Kidney epithelial cell (primary cell): ENCODE measurements at regions not wholly inside any gene's neighbourhood (a gene's known extent, or its start where the extent isn't known, plus 50 kb on each side); places are given as distances from the start of the nearest gene placed in this dataset.

ENCODE experiments used
- DNase-seq: peaks from one replicate; pipeline ENCODE4 v3.0.0-alpha.2; 2010; ENCODE audit warnings: low read depth
- H3K27me3 ChIP-seq: 2 replicates; pipeline ENCODE4 v1.6.0; 2011; ENCODE audit warnings: low read length; ENCODE audit not compliant: control insufficient read depth, insufficient read depth
- H3K36me3 ChIP-seq: 2 replicates; pipeline ENCODE4 v1.5.1; 2011; ENCODE audit warnings: low read length; ENCODE audit not compliant: control insufficient read depth, insufficient read depth
- H3K4me3 ChIP-seq: 2 replicates; pipeline ENCODE4 v1.5.1; 2011; ENCODE audit warnings: low read depth, mild to moderate bottlenecking, control low read depth, low read length
- TF ChIP-seq, protein P1 (sequence below): IDR thresholded peaks from 2 replicates; pipeline ENCODE4 v1.5.1; 2011; ENCODE audit warnings: mild to moderate bottlenecking, moderate library complexity, low read length, control low read depth, inconsistent platforms; ENCODE audit not compliant: insufficient read depth, poor library complexity, severe bottlenecking

DNA sequence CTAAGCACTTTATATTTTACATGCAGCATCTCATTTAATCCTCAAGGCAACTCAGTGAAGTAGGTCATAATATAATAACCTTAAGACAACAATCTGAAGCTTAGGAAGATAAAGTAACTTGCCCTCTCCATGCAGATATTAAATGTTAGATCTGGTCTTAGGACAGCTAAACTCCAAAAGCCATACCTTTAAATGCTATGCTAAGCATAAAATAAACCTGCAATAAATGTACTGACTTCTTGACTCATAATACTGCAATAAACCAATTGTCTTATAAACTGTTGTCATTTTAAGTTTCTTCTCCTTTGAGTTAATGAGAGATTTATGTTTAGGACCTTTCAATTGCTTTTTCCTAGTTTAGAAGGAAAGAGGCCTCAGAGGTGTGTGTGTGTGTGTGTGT is 102.2 kb upstream of the MIER3 start:
- no peak overlapping the region for H3K4me3 ChIP-seq
- TF ChIP-seq, protein P1, sequence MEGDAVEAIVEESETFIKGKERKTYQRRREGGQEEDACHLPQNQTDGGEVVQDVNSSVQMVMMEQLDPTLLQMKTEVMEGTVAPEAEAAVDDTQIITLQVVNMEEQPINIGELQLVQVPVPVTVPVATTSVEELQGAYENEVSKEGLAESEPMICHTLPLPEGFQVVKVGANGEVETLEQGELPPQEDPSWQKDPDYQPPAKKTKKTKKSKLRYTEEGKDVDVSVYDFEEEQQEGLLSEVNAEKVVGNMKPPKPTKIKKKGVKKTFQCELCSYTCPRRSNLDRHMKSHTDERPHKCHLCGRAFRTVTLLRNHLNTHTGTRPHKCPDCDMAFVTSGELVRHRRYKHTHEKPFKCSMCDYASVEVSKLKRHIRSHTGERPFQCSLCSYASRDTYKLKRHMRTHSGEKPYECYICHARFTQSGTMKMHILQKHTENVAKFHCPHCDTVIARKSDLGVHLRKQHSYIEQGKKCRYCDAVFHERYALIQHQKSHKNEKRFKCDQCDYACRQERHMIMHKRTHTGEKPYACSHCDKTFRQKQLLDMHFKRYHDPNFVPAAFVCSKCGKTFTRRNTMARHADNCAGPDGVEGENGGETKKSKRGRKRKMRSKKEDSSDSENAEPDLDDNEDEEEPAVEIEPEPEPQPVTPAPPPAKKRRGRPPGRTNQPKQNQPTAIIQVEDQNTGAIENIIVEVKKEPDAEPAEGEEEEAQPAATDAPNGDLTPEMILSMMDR: no peak
- H3K36me3 ChIP-seq: no peaks in the 10 kb centered on the region
- no peaks in the 10 kb centered on the region for H3K27me3 ChIP-seq
- DNase-seq: no peak

DNA sequence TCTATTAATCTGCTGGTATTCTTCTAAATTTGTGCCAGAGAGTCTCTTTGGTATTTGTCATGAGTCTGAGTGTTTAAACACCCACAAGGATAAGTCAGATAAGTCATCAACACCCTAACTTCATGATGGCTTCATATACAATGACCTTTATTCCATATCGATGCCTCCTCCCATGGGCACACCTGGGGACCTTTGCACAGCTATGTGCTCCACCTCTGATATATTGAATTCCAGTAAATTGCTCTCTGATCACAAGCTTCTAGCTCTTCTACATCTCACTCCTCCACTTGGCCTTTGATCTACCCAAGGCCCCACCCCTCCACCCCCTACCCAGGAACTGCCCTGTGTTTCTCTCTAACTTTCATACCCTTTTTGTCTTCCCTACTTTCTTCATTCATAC is 102.7 kb upstream of the MIER3 start:
- DNase-seq: no peak
- H3K4me3 ChIP-seq: no peak overlapping the region
- TF ChIP-seq, protein P1: no peak
- H3K36me3 ChIP-seq: no peaks in the 10 kb centered on the region
- H3K27me3 ChIP-seq: no peaks in the 10 kb centered on the region

DNA sequence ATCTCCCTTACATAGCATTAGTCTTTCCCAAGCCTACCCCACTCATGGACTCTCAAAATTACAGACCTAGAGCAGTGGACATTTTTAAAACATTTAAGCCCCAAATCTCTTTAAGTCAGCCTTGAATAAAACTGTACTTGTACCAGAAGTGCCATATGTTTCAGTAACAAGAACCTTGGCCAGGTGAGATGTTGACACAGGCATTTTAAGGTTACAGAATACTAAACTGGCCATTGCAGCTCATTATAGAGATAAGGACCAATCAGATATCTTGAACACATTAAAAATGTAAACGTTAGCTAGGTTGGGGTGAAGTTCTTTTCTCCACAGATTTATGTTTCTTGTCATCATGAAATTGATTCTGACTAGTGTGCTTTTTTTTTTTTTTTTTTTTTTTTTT is 103.8 kb upstream of the MIER3 start:
- DNase-seq: no peak
- no peaks in the 10 kb centered on the region for H3K27me3 ChIP-seq
- TF ChIP-seq, protein P1: no peak
- H3K4me3 ChIP-seq: no peak overlapping the region
- no peaks in the 10 kb centered on the region for H3K36me3 ChIP-seq

DNA sequence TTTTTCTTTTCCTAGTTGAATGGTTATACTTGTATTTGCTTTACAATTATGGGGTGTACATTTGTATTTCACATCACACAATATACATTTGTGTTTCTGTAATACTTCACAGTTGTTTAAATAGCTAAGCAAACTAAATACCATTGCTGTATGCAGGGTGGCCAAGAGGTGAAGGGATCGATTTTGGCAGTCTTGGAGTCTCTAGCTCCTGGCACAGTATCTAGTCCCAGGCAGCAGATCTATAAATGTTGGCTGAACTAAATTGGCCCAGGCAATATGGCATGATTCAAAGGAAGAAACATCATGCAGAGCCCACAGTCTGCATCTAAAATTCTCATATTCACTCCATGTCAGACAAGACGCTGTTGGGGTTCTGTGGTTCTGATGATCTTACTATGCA is 110.1 kb upstream of the GPBP1 start:
- TF ChIP-seq, protein P1: no peak
- Histone ChIP-seq H3K4me3 (no peak overlapping the region), H3K36me3 (no peaks in the 10 kb centered on the region), H3K27me3 (no peaks in the 10 kb centered on the region)
- no peak for DNase-seq

DNA sequence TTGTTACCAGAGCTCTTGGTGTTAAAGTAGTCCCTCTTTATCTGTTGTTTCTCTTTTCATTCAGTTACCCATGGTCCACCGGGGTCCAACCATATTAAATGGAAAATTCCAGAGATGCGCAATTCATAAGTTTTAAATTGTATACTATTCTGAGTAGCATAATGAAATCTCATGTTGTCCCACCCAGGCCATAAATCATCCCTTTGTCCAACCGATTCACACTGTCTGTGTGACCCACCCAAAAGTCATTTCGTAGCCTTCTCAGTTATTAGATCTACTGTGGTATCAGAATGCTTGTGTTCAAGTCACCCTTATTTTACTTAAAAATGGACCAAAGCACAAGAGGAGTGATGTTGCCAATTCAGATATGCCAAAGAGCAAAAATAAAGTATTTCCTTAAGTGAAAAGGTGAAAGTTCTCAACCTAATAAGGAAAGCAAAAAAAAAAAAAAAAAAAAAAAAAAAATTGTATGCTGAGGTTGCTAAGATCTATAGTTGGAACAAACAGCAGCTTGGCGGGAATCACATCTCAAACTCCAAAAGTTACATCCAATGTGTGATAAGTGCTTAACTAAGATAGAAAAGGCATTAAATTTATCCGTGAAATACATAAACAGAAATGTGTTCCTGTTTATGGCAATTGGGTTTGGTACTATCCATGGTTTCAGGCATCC is 106.8 kb upstream of the GPBP1 start:
- no peak overlapping the region for H3K4me3 ChIP-seq
- no peaks in the 10 kb centered on the region for H3K36me3 ChIP-seq
- no peaks in the 10 kb centered on the region for H3K27me3 ChIP-seq
- TF ChIP-seq, protein P1: no peak
- no peak for DNase-seq

DNA sequence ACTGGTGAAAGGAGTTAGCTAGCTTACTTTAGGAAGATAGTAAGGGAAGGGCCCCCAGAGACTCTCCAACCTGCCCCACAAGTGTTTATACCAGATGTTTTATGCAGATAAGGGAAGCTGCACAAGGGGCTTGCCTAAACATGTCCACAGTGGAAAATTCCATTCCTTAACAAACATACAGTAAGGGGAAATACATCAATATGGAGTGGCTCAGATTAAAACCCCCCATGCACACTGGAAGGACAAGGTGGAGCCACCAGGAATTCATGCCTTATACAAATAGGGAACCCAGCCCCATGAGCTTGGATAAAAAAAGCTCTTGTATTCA is 106.3 kb upstream of the GPBP1 start:
- no peaks in the 10 kb centered on the region for H3K27me3 ChIP-seq

More for the DNA sequence above, 106.3 kb upstream of the GPBP1 start:
- Histone ChIP-seq H3K36me3 (no peaks in the 10 kb centered on the region), H3K4me3 (no peak overlapping the region)
- TF ChIP-seq, protein P1: no peak
- no peak for DNase-seq
